Thyroid gland (tissue), 4 donors: ENCODE measurements at regions not wholly inside any gene's neighbourhood (a gene's known extent, or its start where the extent isn't known, plus 50 kb on each side); places are given as distances from the start of the nearest gene placed in this dataset.

Experiments used
- DNase-seq, 2 donors: peaks; one replicate each; pipeline ENCODE4 v3.0.0-alpha.2; 2019
- H3K27ac ChIP-seq, 3 donors: fragments of 200-600 bp; sonication (generic); 1 replicate in 2 of 3; 2 replicates in 1 of 3; pipeline ENCODE4 v1.5.1; 2016 to 2019; ENCODE audit warnings: mild to moderate bottlenecking in 1 of 3, moderate library complexity in 1 of 3
- H3K27me3 ChIP-seq: fragments of 200-600 bp; sonication (generic); one replicate; pipeline ENCODE4 v1.5.1; 2019
- H3K36me3 ChIP-seq, 2 donors: fragments of 200-600 bp; sonication (generic); one replicate each; pipeline ENCODE4 v1.5.1; 2016 to 2019
- H3K4me1 ChIP-seq, 2 donors: fragments of 200-600 bp; sonication (generic); one replicate each; pipeline ENCODE4 v1.5.1; 2017 to 2019
- H3K4me3 ChIP-seq, 3 donors: fragments of 200-600 bp; sonication (generic); replicated peaks in 1 of 3; 1 replicate in 2 of 3; 2 replicates in 1 of 3; pipeline ENCODE4 v1.5.1; 2016; ENCODE audit warnings: mild to moderate bottlenecking in 1 of 3
- H3K9me3 ChIP-seq: fragments of 200-600 bp; sonication (generic); one replicate; pipeline ENCODE4 v1.5.1; 2017
- POLR2A ChIP-seq, 2 donors: fragments of 450-650 bp; IDR thresholded peaks; one replicate each; pipeline ENCODE4 v1.6.1; 2017; ENCODE audit warnings: antibody characterized with exemption in 2 of 2, mild to moderate bottlenecking in 2 of 2, moderate library complexity in 1 of 2
- WGBS, 2 donors: methylation state at CpG; one replicate each; pipeline ENCODE4 v1.1.5; 2017; 5-methylcytosine and 5-hydroxymethylcytosine counted together
- intact Hi-C: fragments of 100-400 bp; cut with DNase I; formaldehyde crosslinking; loops from one replicate; pipeline ENCODE4 v1.15.1; 2023
- TF ChIP-seq, protein P1 (sequence below), 6 experiments: fragments of 200-600 bp in 3 of 6; fragments of 450-650 bp in 3 of 6; sonication (generic) in 3 of 6; IDR thresholded peaks; one replicate each; pipeline ENCODE4 v1.5.1; 2016 to 2019; ENCODE audit warnings: antibody characterized with exemption in 6 of 6, mild to moderate bottlenecking in 2 of 6, inconsistent platforms in 1 of 6, moderate library complexity in 1 of 6

GRCh38 chr13:22402682-22403081 is 731.8 kb downstream of the FGF9 start:
- Histone ChIP-seq H3K4me3 (no peak overlapping the region), H3K27ac (no peak overlapping the region), H3K9me3 (no peaks in the 10 kb centered on the region), H3K4me1 (no peaks in the 10 kb centered on the region), H3K27me3 (no peaks in the 10 kb centered on the region), H3K36me3 (no peaks in the 10 kb centered on the region)
- TF ChIP-seq POLR2A (IDR thresholded peaks at IDR 0.05) = no peak
- DNase-seq = no peak
- WGBS, 2 donors = 92 to 94% methylated on average over 4 of the region's 4 CpGs
- intact Hi-C loops = no loop called here

- TF ChIP-seq POLR2A (IDR thresholded peaks at IDR 0.05) = no peak
- TF ChIP-seq, protein P1, sequence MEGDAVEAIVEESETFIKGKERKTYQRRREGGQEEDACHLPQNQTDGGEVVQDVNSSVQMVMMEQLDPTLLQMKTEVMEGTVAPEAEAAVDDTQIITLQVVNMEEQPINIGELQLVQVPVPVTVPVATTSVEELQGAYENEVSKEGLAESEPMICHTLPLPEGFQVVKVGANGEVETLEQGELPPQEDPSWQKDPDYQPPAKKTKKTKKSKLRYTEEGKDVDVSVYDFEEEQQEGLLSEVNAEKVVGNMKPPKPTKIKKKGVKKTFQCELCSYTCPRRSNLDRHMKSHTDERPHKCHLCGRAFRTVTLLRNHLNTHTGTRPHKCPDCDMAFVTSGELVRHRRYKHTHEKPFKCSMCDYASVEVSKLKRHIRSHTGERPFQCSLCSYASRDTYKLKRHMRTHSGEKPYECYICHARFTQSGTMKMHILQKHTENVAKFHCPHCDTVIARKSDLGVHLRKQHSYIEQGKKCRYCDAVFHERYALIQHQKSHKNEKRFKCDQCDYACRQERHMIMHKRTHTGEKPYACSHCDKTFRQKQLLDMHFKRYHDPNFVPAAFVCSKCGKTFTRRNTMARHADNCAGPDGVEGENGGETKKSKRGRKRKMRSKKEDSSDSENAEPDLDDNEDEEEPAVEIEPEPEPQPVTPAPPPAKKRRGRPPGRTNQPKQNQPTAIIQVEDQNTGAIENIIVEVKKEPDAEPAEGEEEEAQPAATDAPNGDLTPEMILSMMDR (IDR thresholded peaks at IDR 0.05) = no peak
- Histone ChIP-seq H3K36me3 (no peaks in the 10 kb centered on the region), H3K27me3 (no peaks in the 10 kb centered on the region), H3K4me1 (no peaks in the 10 kb centered on the region), H3K9me3 (no peaks in the 10 kb centered on the region), H3K27ac (no peak overlapping the region), H3K4me3 (no peak overlapping the region)
- 90 to 91% methylated on average over 6 of the region's 6 CpGs for WGBS, 2 donors
- no peak for DNase-seq
- intact Hi-C loops = no loop called here
Measured at GRCh38 chr13:22403144-22403543, 732.3 kb downstream of the FGF9 start.

GRCh38 chr13:22405891-22406290 is 735.0 kb downstream of the FGF9 start:
- WGBS, 2 donors = 89% methylated on average over 1 of the region's 1 CpG
- H3K27ac ChIP-seq = no peak overlapping the region
- no peaks in the 10 kb centered on the region for H3K36me3 ChIP-seq
- H3K4me3 ChIP-seq = no peak overlapping the region
- no peaks in the 10 kb centered on the region for H3K9me3 ChIP-seq
- TF ChIP-seq POLR2A (IDR thresholded peaks at IDR 0.05) = no peak
- TF ChIP-seq, protein P1 (IDR thresholded peaks at IDR 0.05) = no peak
- no peaks in the 10 kb centered on the region for H3K4me1 ChIP-seq
- H3K27me3 ChIP-seq = no peaks in the 10 kb centered on the region
- intact Hi-C loops = no loop called here
- DNase-seq = no peak

DNA sequence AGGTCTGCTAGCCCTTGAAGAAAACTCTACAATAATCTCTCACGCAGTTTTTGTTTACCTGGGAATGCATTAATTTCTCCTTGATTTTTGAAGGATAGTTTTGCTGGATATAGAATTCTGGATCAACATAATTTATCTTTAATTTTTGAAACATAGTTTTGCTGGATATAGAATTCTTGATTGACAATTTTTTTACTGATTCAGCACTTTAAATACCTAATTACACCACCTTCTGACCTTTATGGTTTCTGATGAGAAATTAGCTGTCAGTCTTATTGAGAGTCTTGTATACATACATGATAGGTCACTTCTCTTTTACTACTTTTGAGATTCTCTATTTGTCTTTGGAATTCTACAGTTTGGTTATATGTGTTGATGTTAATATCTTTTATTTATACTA is 741.6 kb downstream of the FGF9 start:
- TF ChIP-seq POLR2A (IDR thresholded peaks at IDR 0.05) = no peak
- TF ChIP-seq, protein P1 (IDR thresholded peaks at IDR 0.05) = no peak
- no peaks in the 10 kb centered on the region for H3K36me3 ChIP-seq
- no peak for DNase-seq
- no peak overlapping the region for H3K27ac ChIP-seq
- no peaks in the 10 kb centered on the region for H3K4me1 ChIP-seq
- H3K4me3 ChIP-seq = no peak overlapping the region
- no peaks in the 10 kb centered on the region for H3K27me3 ChIP-seq
- no peaks in the 10 kb centered on the region for H3K9me3 ChIP-seq
- 92 to 93% methylated on average over 1 of the region's 1 CpG for WGBS, 2 donors
- intact Hi-C loops = no loop called here

- no peak for TF ChIP-seq POLR2A (IDR thresholded peaks at IDR 0.05)
- TF ChIP-seq, protein P1 (IDR thresholded peaks at IDR 0.05) = no peak
- intact Hi-C loops = no loop called here
- H3K4me1 ChIP-seq = no peaks in the 10 kb centered on the region
- no peak for DNase-seq
- H3K27ac ChIP-seq = no peak overlapping the region
- H3K36me3 ChIP-seq = no peaks in the 10 kb centered on the region
- no peak overlapping the region for H3K4me3 ChIP-seq
- H3K27me3 ChIP-seq = no peaks in the 10 kb centered on the region
- H3K9me3 ChIP-seq = no peaks in the 10 kb centered on the region
Measured at GRCh38 chr13:22422023-22422422, 751.1 kb downstream of the FGF9 start.

- H3K36me3 ChIP-seq = no peaks in the 10 kb centered on the region
- WGBS, 2 donors = 71 to 77% methylated on average over 7 of the region's 7 CpGs
- no peaks in the 10 kb centered on the region for H3K4me1 ChIP-seq
- TF ChIP-seq, protein P1 (IDR thresholded peaks at IDR 0.05) = no peak
- TF ChIP-seq POLR2A (IDR thresholded peaks at IDR 0.05) = no peak
- no peak overlapping the region for H3K4me3 ChIP-seq
- H3K9me3 ChIP-seq = no peaks in the 10 kb centered on the region
- intact Hi-C loops = no loop called here
- no peaks in the 10 kb centered on the region for H3K27me3 ChIP-seq
- DNase-seq = no peak
- no peak overlapping the region for H3K27ac ChIP-seq
Measured at GRCh38 chr13:22422712-22423111, 751.8 kb downstream of the FGF9 start.
